ENCODE measurements at regions not wholly inside any gene's neighbourhood (a gene's known extent, or its start where the extent isn't known, plus 50 kb on each side); places are given as distances from the start of the nearest gene placed in this dataset.

- TF ChIP-seq, protein P1, sequence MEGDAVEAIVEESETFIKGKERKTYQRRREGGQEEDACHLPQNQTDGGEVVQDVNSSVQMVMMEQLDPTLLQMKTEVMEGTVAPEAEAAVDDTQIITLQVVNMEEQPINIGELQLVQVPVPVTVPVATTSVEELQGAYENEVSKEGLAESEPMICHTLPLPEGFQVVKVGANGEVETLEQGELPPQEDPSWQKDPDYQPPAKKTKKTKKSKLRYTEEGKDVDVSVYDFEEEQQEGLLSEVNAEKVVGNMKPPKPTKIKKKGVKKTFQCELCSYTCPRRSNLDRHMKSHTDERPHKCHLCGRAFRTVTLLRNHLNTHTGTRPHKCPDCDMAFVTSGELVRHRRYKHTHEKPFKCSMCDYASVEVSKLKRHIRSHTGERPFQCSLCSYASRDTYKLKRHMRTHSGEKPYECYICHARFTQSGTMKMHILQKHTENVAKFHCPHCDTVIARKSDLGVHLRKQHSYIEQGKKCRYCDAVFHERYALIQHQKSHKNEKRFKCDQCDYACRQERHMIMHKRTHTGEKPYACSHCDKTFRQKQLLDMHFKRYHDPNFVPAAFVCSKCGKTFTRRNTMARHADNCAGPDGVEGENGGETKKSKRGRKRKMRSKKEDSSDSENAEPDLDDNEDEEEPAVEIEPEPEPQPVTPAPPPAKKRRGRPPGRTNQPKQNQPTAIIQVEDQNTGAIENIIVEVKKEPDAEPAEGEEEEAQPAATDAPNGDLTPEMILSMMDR (conservative IDR thresholded peaks at IDR 0.05; ENCODE audit: low read length) = no peak
- TF ChIP-seq EZH2phosphoT487 (IDR thresholded peaks at IDR 0.05; ENCODE audit: borderline replicate concordance, low read depth, low read length) = no peak
These were observed 236.5 kb upstream of the GRIP1 start for GRCh38 chr12:66915306-66915904.
